ENCODE measurements at regions not wholly inside any gene's neighbourhood (a gene's known extent, or its start where the extent isn't known, plus 50 kb on each side); places are given as distances from the start of the nearest gene placed in this dataset.

GRCh38 chr10:8369666-8370065, 315.2 kb downstream of the GATA3 start:
- no peak for TF ChIP-seq CTCF (IDR thresholded peaks at IDR 0.05)
- TF ChIP-seq POLR2A (IDR thresholded peaks at IDR 0.05): no peak
- no peak for TF ChIP-seq EP300 (IDR thresholded peaks at IDR 0.05)
